HCT116 (cell line): ENCODE measurements at regions not wholly inside any gene's neighbourhood (a gene's known extent, or its start where the extent isn't known, plus 50 kb on each side); places are given as distances from the start of the nearest gene placed in this dataset.
"Not testable (repeated sequence)": the region's sequence is repeated elsewhere in the genome, so short reads cannot be mapped to it uniquely, and the experiment has no call there.

ENCODE experiments used
- ATAC-seq: fragments of 200-7000 bp; cut with Tn5 transposase; 2 replicates; pipeline ENCODE4 v1.9.1; 2020; ENCODE audit warnings: mild to moderate bottlenecking, moderate library complexity
- BruUV-seq: library from RNA; stranded (reverse); fragments of 400-500 nt; replicated peaks from 2 replicates; lab custom pipeline; 2021; lab: Mats Ljungman, UMichigan
- CTCF ChIA-PET: fragments of 300-600 bp; sonication (Branson Sonifier 250); formaldehyde crosslinking; loops from one replicate; lab custom pipeline; 2021; ENCODE audit warnings: antibody characterized with exemption; lab: Charles Lee
- POLR2A ChIA-PET: fragments of 300-600, 350-600 bp; sonication (Branson Sonifier 250); formaldehyde crosslinking; loops from one replicate; lab custom pipeline; 2021; ENCODE audit warnings: antibody characterized with exemption; lab: Charles Lee
- RAD21 ChIA-PET, 2 experiments: fragments of 300-600 bp; sonication (Branson Sonifier 250); formaldehyde crosslinking; loops; one replicate each; lab custom pipeline; 2023; ENCODE audit warnings: low total read pairs in 2 of 2; ENCODE audit not compliant: uncharacterized antibody in 2 of 2, unreplicated experiment in 2 of 2, low non-redundant PET in 1 of 2; lab: Charles Lee
- DNase-seq: peaks from one replicate; pipeline ENCODE4 v3.0.0-alpha.2; 2010; ENCODE audit warnings: low read depth, low spot score
- H2AFZ ChIP-seq: fragments of 200-600 bp; shearing (Covaris generic), sonication (generic); 2 replicates; pipeline ENCODE4 v1.6.1; 2017; ENCODE audit warnings: low read depth, mixed run types, mixed read lengths, antibody characterized with exemption, low read length; ENCODE audit not compliant: poor library complexity, severe bottlenecking
- H3K27ac ChIP-seq: 2 replicates; pipeline ENCODE4 v1.5.1; 2012; ENCODE audit warnings: low read depth, low read length
- H3K27me3 ChIP-seq: fragments of 200-600 bp; sonication (generic); 2 replicates; pipeline ENCODE4 v1.6.1; 2016; ENCODE audit warnings: mixed run types, low read length, mixed read lengths; ENCODE audit not compliant: insufficient read depth
- H3K36me3 ChIP-seq, 2 experiments: fragments of 200-500 bp in 1 of 2; fragments of 200-600 bp in 1 of 2; sonication (Bioruptor generic) in 1 of 2; sonication (generic) in 1 of 2; 2 replicates each; pipeline versions ENCODE4 v1.5.1 to v1.6.1; 2014 to 2016; ENCODE audit warnings: low read length in 2 of 2, inconsistent platforms in 1 of 2, mixed read lengths in 1 of 2, mixed run types in 1 of 2; ENCODE audit not compliant: insufficient read depth in 2 of 2, control insufficient read depth in 1 of 2
- H3K4me1 ChIP-seq, 2 experiments: fragments of 200-600 bp in 1 of 2; sonication (generic) in 1 of 2; 2 replicates each; pipeline versions ENCODE4 v1.5.1 to v1.6.1; 2012 to 2017; ENCODE audit warnings: low read length in 2 of 2, inconsistent platforms in 1 of 2, mild to moderate bottlenecking in 1 of 2, mixed read lengths in 1 of 2, mixed run types in 1 of 2, moderate library complexity in 1 of 2; ENCODE audit not compliant: insufficient read depth in 2 of 2, control insufficient read depth in 1 of 2
- H3K4me2 ChIP-seq: fragments of 200-600 bp; sonication (generic); 2 replicates; pipeline ENCODE4 v1.6.1; 2017; ENCODE audit warnings: mixed run types, low read length, mixed read lengths
- H3K4me3 ChIP-seq, 2 experiments: fragments of 200-600 bp in 1 of 2; sonication (generic) in 1 of 2; replicated peaks in 1 of 2; 2 replicates each; pipeline ENCODE4 v1.5.1; 2011 to 2016; ENCODE audit warnings: low read length in 2 of 2, control low read depth in 1 of 2, low read depth in 1 of 2, mild to moderate bottlenecking in 1 of 2, mixed read lengths in 1 of 2, mixed run types in 1 of 2
- H3K79me2 ChIP-seq: fragments of 200-600 bp; sonication (generic); 2 replicates; pipeline ENCODE4 v1.6.1; 2017; ENCODE audit warnings: mild to moderate bottlenecking, mixed run types, low read length, moderate library complexity, mixed read lengths; ENCODE audit not compliant: insufficient read depth
- H3K9ac ChIP-seq: fragments of 200-600 bp; sonication (generic); 2 replicates; pipeline ENCODE4 v1.6.1; 2016; ENCODE audit warnings: low read length, mixed read lengths
- H3K9me2 ChIP-seq: fragments of 200-600 bp; sonication (generic), shearing (Covaris generic); 2 replicates; pipeline ENCODE4 v1.6.1; 2017; ENCODE audit warnings: mixed run types, mild to moderate bottlenecking, moderate library complexity; ENCODE audit not compliant: insufficient read depth
- H3K9me3 ChIP-seq, 2 experiments: fragments of 200-500 bp in 1 of 2; fragments of 200-600 bp in 1 of 2; sonication (Bioruptor generic) in 1 of 2; sonication (generic) in 1 of 2; 2 replicates each; pipeline ENCODE4 v1.6.1; 2014 to 2017; ENCODE audit warnings: low read length in 2 of 2, mixed read lengths in 2 of 2, inconsistent platforms in 1 of 2, low read depth in 1 of 2, mild to moderate bottlenecking in 1 of 2, mixed run types in 1 of 2, moderate library complexity in 1 of 2; ENCODE audit not compliant: control insufficient read depth in 1 of 2, insufficient read depth in 1 of 2
- H4K20me1 ChIP-seq: fragments of 200-600 bp; sonication (generic), shearing (Covaris generic); 2 replicates; pipeline ENCODE4 v1.6.1; 2017; ENCODE audit warnings: mixed run types, mild to moderate bottlenecking, moderate library complexity; ENCODE audit not compliant: insufficient read depth
- ATF3 ChIP-seq: IDR thresholded peaks from 2 replicates; pipeline ENCODE4 v1.6.1; 2012
- CBX3 ChIP-seq: IDR thresholded peaks from 2 replicates; pipeline ENCODE4 v1.6.1; 2012; ENCODE audit warnings: low read depth
- CEBPB ChIP-seq: IDR thresholded peaks from 2 replicates; pipeline ENCODE4 v1.6.1; 2012; ENCODE audit warnings: low read depth
- ELF1 ChIP-seq: IDR thresholded peaks from 2 replicates; pipeline ENCODE4 v1.6.1; 2012; ENCODE audit warnings: low read depth, borderline replicate concordance
- POLR2A ChIP-seq: IDR thresholded peaks from 2 replicates; pipeline ENCODE4 v1.7.0; 2011; ENCODE audit warnings: borderline replicate concordance; ENCODE audit not compliant: insufficient read depth, insufficient read length; ENCODE audit errors: extremely low read depth
- RAD21 ChIP-seq: IDR thresholded peaks from 2 replicates; pipeline ENCODE4 v1.6.1; 2012; ENCODE audit warnings: low read depth, mild to moderate bottlenecking
- SP1 ChIP-seq: IDR thresholded peaks from 2 replicates; pipeline ENCODE4 v1.6.1; 2012; ENCODE audit warnings: low read depth
- SRF ChIP-seq: IDR thresholded peaks from 2 replicates; pipeline ENCODE4 v1.6.1; 2012; ENCODE audit warnings: low read depth
- ZNF274 ChIP-seq: fragments of 200-500 bp; sonication (Bioruptor generic); IDR thresholded peaks from 2 replicates; pipeline ENCODE4 v1.6.1; 2014; ENCODE audit warnings: mild to moderate bottlenecking, low read depth, low read length, inconsistent platforms
- intact Hi-C: fragments of 100-400 bp; cut with micrococcal nuclease; formaldehyde crosslinking; loops from 2 replicates; pipeline ENCODE4 v1.10.0; 2022

GRCh38 chr7:56348311-56348710 lies 232.1 kb upstream of the NUPR2 start:
- H3K4me3 ChIP-seq, H3K9me2 ChIP-seq, DNase-seq, CTCF ChIA-PET, H3K4me2 ChIP-seq, RAD21 ChIA-PET, H3K4me1 ChIP-seq, POLR2A ChIA-PET, H3K27ac ChIP-seq, intact Hi-C loops, H3K9ac ChIP-seq, H3K36me3 ChIP-seq, ATAC-seq, BruUV-seq, H3K9me3 ChIP-seq, H2AFZ ChIP-seq, H4K20me1 ChIP-seq, H3K79me2 ChIP-seq, H3K27me3 ChIP-seq: not testable (repeated sequence)

GRCh38 chr7:56328327-56328726 lies 212.1 kb upstream of the NUPR2 start:
- H3K4me2 ChIP-seq, H3K79me2 ChIP-seq, POLR2A ChIA-PET, H3K36me3 ChIP-seq, RAD21 ChIA-PET, H3K9me3 ChIP-seq, H3K27me3 ChIP-seq, H2AFZ ChIP-seq, H3K27ac ChIP-seq, H3K4me3 ChIP-seq, BruUV-seq, DNase-seq, CTCF ChIA-PET, ATAC-seq, H3K4me1 ChIP-seq, intact Hi-C loops, H4K20me1 ChIP-seq, H3K9ac ChIP-seq, H3K9me2 ChIP-seq: not testable (repeated sequence)

- Histone ChIP-seq H3K4me1 (no peaks in the 10 kb centered on the region), H3K27ac (no peak overlapping the region), H3K36me3 (no peaks in the 10 kb centered on the region), H3K79me2 (no peaks in the 10 kb centered on the region), H3K4me2 (no peak overlapping the region), H3K27me3 (no peaks in the 10 kb centered on the region), H3K9ac (no peak overlapping the region), H3K4me3 (no peak overlapping the region), H2AFZ (no peak overlapping the region), H3K9me3 (no peaks in the 10 kb centered on the region), H4K20me1 (no peaks in the 10 kb centered on the region), H3K9me2 (no peaks in the 10 kb centered on the region)
- ChIA-PET RAD21 (no interaction called here), POLR2A (no interaction called here), CTCF (no interaction called here)
- intact Hi-C loops, result no loop called here
- BruUV-seq, result no TSS peak
- ATAC-seq (no peak), DNase-seq (no peak)
- TF ChIP-seq CEBPB (no peak), RAD21 (no peak), POLR2A (no peak), SP1 (no peak), ZNF274 (no peak), SRF (no peak), ATF3 (no peak), ELF1 (no peak), CBX3 (no peak)
These were observed 174.3 kb upstream of the NUPR2 start for GRCh38 chr7:56290548-56290947.
